Coronary artery (tissue), 2 donors: ENCODE measurements at regions not wholly inside any gene's neighbourhood (a gene's known extent, or its start where the extent isn't known, plus 50 kb on each side); places are given as distances from the start of the nearest gene placed in this dataset.

ENCODE experiments used
- DNase-seq: peaks from one replicate; pipeline ENCODE4 v3.0.0-alpha.2; 2017; ENCODE audit warnings: low spot score
- H3K27ac ChIP-seq, 2 donors: fragments of 200-600 bp; sonication (generic); one replicate each; pipeline ENCODE4 v1.5.1; 2016 to 2019
- H3K4me3 ChIP-seq: fragments of 200-600 bp; sonication (generic); 2 replicates; pipeline ENCODE4 v1.5.1; 2016; ENCODE audit warnings: mild to moderate bottlenecking, moderate library complexity
- CTCF ChIP-seq: fragments of 200-600 bp; sonication (generic); IDR thresholded peaks from one replicate; pipeline ENCODE4 v1.5.1; 2019; ENCODE audit warnings: antibody characterized with exemption

- no peak overlapping the region for H3K27ac ChIP-seq
- no peak for DNase-seq
- no peak overlapping the region for H3K4me3 ChIP-seq
- TF ChIP-seq CTCF, result no peak
Measured at GRCh38 chr11:19644316-19644715, 68.3 kb upstream of the NAV2 start.

GRCh38 chr11:19642185-19643158 is 70.2 kb upstream of the NAV2 start:
- no peak for DNase-seq
- no peak for TF ChIP-seq CTCF
- Histone ChIP-seq H3K4me3 (no peak overlapping the region), H3K27ac (no peak overlapping the region)

GRCh38 chr11:19639603-19640105 is 73.0 kb upstream of the NAV2 start:
- DNase-seq, result no peak
- Histone ChIP-seq H3K4me3 (no peak overlapping the region), H3K27ac (no peak overlapping the region)
- TF ChIP-seq CTCF, result no peak

- no peak for TF ChIP-seq CTCF
- no peak for DNase-seq
- no peak overlapping the region for H3K4me3 ChIP-seq
- no peak overlapping the region for H3K27ac ChIP-seq
Measured at GRCh38 chr11:19635332-19635731, 77.3 kb upstream of the NAV2 start.

GRCh38 chr11:19633276-19633675 is 79.4 kb upstream of the NAV2 start:
- H3K4me3 ChIP-seq, result no peak overlapping the region
- TF ChIP-seq CTCF, result no peak
- peak overlapping the region; percentile 4 to 71 for H3K27ac ChIP-seq
- peak; percentile 84 for DNase-seq

GRCh38 chr11:19632499-19632834 is 80.2 kb upstream of the NAV2 start:
- Histone ChIP-seq H3K4me3 (no peak overlapping the region), H3K27ac (peak overlapping the region in 1 of 2 donors; percentile 71)
- no peak for TF ChIP-seq CTCF
- no peak for DNase-seq
